NCI-H446 treated with DMSO at 0.1 percent for 48 hours (cell line): ENCODE measurements at regions not wholly inside any gene's neighbourhood (a gene's known extent, or its start where the extent isn't known, plus 50 kb on each side); places are given as distances from the start of the nearest gene placed in this dataset.
"Not testable (repeated sequence)": the region's sequence is repeated elsewhere in the genome, so short reads cannot be mapped to it uniquely, and the experiment has no call there.

Source experiments
- DNase-seq: peaks from one replicate; lab custom pipeline; 2025; lab: John Stamatoyannopoulos, UW

GRCh38 chr2:16102358-16102975, 162.1 kb downstream of the MYCN start:
- DNase-seq = no peak

- no peak for DNase-seq
These were observed 160.8 kb downstream of the MYCN start for GRCh38 chr2:16101196-16101595.

- DNase-seq = no peak
These were observed 159.7 kb downstream of the MYCN start for GRCh38 chr2:16100006-16100405.

GRCh38 chr2:16099326-16099725, 159.0 kb downstream of the MYCN start:
- no peak for DNase-seq

GRCh38 chr2:16096962-16097361, 156.6 kb downstream of the MYCN start:
- DNase-seq = no peak

- not testable (repeated sequence) for DNase-seq
These were observed 155.1 kb downstream of the MYCN start for GRCh38 chr2:16095483-16095882.

- no peak for DNase-seq
These were observed 154.5 kb downstream of the MYCN start for GRCh38 chr2:16094811-16095210.

GRCh38 chr2:16093639-16094529, 153.5 kb downstream of the MYCN start:
- no peak for DNase-seq

- DNase-seq = no peak
These were observed 152.7 kb downstream of the MYCN start for GRCh38 chr2:16092861-16093638.

- no peak for DNase-seq
These were observed 151.4 kb downstream of the MYCN start for GRCh38 chr2:16091576-16092282.

- no peak for DNase-seq
These were observed 150.6 kb downstream of the MYCN start for GRCh38 chr2:16090650-16091575.

- DNase-seq = not testable (repeated sequence)
These were observed 149.1 kb downstream of the MYCN start for GRCh38 chr2:16089491-16089890.

- no peak for DNase-seq
These were observed 148.4 kb downstream of the MYCN start for GRCh38 chr2:16088802-16089112.

- no peak for DNase-seq
These were observed 147.9 kb downstream of the MYCN start for GRCh38 chr2:16088035-16088801.

- not testable (repeated sequence) for DNase-seq
These were observed 145.8 kb downstream of the MYCN start for GRCh38 chr2:16086136-16086535.

GRCh38 chr2:16085073-16085472, 144.7 kb downstream of the MYCN start:
- DNase-seq = no peak

GRCh38 chr2:16084274-16084673, 143.9 kb downstream of the MYCN start:
- DNase-seq = no peak

- no peak for DNase-seq
These were observed 141.9 kb downstream of the MYCN start for GRCh38 chr2:16082276-16082675.

GRCh38 chr2:16081316-16082200, 141.2 kb downstream of the MYCN start:
- DNase-seq = no peak
